Mammary epithelial cell (primary cell): ENCODE measurements at regions not wholly inside any gene's neighbourhood (a gene's known extent, or its start where the extent isn't known, plus 50 kb on each side); places are given as distances from the start of the nearest gene placed in this dataset.

Source experiments
- EZH2 ChIP-seq: IDR thresholded peaks from 2 replicates; pipeline ENCODE4 v1.6.1; 2012; ENCODE audit warnings: low read length, inconsistent platforms, borderline replicate concordance
- TF ChIP-seq, protein P1 (sequence below), 2 donors: IDR thresholded peaks in 1 of 2; conservative IDR thresholded peaks in 1 of 2; 2 replicates each; pipeline ENCODE4 v1.5.1; 2011 to 2012; ENCODE audit warnings: inconsistent platforms in 2 of 2, low read length in 2 of 2, mild to moderate bottlenecking in 2 of 2, control low read depth in 1 of 2, low read depth in 1 of 2; ENCODE audit not compliant: insufficient read depth in 1 of 2; ENCODE audit errors: extremely low read depth in 1 of 2

DNA sequence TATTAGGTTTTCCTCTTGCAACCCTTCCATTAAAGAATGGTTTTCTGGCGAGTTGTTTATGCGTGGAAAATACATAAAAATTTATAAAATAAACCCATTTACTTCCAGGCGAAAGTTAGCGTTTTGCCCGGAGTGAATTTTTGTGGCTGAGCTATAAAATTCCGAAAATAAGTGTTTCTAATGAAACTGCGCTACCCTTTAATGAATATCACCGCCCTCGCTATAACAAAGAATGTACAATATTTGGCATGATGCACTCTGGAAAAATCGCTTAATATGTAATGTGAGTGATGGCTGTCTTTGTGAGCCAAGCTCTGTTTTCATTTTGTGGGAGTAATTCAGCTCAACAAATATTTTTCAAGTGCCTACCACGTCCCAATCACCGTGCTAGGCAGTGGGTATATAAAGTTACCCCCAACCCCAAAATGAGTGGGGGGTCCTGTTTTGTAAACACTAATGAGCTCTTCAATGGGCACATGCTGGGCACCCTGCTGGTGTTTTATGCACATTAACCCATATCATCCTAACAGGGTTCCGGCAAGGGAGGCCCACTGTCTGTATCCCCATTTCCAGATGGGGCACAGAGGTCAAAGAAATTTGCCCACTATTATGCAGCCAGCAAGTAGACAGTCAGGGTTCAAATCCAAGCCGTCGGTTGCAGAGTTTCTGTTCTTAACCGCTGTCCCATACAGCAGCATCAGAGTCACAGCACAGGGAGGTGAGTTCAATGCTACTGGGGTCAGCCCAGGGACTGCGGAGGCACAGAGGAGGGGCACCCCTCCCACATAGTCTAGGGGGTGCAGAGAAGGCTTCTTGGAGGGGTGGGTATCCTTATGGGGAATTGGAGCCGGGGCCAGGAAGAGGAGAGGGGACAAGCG is 65.7 kb upstream of the STX18 start:
- TF ChIP-seq, protein P1, sequence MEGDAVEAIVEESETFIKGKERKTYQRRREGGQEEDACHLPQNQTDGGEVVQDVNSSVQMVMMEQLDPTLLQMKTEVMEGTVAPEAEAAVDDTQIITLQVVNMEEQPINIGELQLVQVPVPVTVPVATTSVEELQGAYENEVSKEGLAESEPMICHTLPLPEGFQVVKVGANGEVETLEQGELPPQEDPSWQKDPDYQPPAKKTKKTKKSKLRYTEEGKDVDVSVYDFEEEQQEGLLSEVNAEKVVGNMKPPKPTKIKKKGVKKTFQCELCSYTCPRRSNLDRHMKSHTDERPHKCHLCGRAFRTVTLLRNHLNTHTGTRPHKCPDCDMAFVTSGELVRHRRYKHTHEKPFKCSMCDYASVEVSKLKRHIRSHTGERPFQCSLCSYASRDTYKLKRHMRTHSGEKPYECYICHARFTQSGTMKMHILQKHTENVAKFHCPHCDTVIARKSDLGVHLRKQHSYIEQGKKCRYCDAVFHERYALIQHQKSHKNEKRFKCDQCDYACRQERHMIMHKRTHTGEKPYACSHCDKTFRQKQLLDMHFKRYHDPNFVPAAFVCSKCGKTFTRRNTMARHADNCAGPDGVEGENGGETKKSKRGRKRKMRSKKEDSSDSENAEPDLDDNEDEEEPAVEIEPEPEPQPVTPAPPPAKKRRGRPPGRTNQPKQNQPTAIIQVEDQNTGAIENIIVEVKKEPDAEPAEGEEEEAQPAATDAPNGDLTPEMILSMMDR (conservative IDR thresholded peaks at IDR 0.05 in 1 of 2, IDR thresholded peaks at IDR 0.05 in 1 of 2; ENCODE audit: extremely low read depth in 1 of 2, insufficient read depth in 1 of 2, low read depth in 1 of 2, low read length in 2 of 2) = no peak
- TF ChIP-seq EZH2 = no peak
